NCI-H1092 (cell line): ENCODE measurements at regions not wholly inside any gene's neighbourhood (a gene's known extent, or its start where the extent isn't known, plus 50 kb on each side); places are given as distances from the start of the nearest gene placed in this dataset.
"Not testable (repeated sequence)": the region's sequence is repeated elsewhere in the genome, so short reads cannot be mapped to it uniquely, and the experiment has no call there.

Experiments
- DNase-seq: peaks from one replicate; lab custom pipeline; 2025; lab: John Stamatoyannopoulos, UW

DNA sequence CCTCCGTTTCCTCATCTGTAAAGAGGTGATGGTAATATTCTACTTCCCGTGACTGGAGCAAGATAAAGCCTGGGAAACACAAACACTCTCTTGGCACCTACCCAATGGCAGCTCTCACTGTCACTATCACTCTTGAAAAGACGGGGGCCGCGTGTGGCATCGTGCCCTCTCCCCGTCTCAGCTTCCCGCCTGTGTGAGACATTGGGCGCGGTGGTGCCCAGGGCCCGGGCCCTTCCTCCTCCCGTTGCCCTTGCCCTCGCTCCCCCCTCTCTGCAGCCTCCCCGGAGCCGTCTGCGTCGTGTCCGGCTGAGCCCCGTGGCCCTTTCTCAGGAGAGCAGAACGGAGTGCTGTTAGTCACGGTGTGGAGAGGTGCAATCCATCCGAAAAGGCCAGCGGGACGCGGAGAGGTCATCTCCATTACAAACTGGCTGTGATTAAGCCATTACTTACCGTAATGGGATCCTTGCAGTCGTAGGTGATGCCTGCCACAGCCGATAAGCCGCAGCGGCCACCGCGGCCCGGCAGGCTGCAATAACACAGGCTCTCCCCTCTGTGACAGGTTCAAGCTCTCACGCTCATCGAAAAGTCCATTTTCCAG lies 156.4 kb upstream of the ZC3H12A start:
- peak; percentile 48 for DNase-seq

DNA sequence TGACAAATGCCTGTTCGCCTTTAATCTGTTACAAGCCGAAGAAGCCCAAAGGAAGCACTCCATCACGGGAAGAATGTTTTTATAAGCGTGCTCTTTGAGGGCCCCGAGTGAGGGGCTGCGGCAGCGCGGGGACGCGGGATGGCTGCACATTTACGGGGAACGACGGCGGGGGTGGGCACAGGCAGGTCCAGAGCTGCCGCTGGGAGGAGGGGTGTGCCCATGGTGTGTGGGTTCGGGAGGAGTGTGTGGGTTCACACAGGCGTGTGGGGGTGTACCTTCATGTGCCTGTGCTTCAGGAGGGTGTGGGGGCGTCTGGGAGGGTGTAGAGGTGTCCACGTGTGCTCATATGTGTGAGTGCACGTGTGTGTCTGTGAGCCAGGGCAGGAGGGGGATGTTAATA lies 155.9 kb upstream of the ZC3H12A start:
- DNase-seq, result no peak

DNA sequence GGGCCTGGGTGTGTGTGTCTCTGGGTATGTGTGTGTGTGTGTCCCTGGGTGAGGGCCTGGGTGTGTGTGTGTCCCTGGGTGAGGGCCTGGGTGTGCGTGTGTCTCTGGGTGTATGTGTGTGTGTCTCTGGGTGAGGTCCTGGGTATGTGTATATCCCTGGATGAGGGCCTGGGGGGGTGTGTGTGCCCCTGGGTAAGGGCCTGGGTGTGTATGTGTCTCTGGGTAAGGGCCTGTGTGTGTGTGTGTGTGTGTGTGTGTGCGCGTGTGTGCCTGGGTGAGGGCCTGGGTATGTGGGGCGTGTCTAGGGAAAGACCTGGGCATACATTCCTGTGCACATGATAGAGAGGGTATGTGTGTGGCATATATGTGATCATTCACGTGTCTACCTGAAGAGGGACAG lies 155.1 kb upstream of the ZC3H12A start:
- no peak for DNase-seq

DNA sequence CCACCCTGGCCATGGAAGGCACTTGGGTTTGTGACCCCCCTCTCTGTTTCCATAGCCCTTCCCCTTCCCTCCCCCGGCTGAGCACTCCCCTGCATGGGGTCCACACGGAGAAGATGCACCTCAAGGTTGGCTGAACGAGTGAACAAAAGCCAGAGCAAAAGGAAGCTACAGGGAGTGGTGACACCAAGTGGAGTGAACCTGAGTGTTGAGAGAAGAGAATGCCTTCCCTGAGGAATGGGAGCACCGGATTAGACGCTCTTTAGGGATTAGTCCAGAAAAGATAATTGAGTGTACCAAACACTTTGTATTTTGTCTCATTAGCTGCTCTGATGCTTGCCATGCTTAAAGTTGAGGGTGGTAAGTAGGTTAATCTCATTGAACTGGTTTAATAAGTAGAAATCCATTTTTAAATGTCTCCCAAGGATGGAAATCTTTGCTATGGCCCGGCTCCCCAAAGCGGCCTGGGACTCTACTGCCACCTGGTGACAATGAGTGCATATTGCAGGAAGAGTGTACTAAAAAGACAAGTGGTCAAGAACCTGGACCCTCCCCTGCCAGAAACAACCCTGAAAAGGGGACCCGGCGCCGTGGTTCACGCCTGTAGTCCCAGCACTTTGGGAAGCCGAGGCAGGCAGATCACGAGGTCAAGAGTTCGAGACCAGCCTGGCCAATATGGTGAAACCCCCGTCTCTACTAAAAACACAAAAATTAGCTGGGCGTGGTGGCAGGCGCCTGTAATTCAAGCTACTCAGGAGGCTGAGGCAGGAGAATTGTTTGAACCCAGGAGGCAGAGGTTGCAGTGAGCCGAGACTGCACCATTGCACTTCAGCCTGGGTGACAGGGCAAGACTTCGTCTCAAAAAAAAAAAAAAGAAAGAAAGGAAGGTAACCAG lies 150.6 kb upstream of the ZC3H12A start:
- no peak for DNase-seq

DNA sequence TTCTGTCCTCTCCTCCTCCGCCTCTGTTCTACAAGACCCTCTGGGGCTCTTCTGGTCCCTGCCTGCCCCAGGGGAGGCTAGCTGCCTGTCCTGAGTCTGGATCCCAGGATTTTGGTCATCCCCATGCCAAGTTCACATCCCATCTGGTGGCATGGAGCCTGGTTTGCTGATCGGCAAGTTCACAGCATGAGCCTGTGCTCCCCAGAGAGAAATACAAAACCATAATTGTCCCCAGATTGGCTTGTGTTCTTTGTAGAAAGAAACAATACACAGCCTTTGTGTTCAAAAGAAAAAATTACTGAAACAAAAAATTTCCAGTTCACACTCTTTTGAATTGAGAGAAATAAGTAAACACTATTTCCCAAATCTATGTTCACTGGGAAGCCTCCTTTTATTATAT lies 149.4 kb upstream of the ZC3H12A start:
- no peak for DNase-seq

DNA sequence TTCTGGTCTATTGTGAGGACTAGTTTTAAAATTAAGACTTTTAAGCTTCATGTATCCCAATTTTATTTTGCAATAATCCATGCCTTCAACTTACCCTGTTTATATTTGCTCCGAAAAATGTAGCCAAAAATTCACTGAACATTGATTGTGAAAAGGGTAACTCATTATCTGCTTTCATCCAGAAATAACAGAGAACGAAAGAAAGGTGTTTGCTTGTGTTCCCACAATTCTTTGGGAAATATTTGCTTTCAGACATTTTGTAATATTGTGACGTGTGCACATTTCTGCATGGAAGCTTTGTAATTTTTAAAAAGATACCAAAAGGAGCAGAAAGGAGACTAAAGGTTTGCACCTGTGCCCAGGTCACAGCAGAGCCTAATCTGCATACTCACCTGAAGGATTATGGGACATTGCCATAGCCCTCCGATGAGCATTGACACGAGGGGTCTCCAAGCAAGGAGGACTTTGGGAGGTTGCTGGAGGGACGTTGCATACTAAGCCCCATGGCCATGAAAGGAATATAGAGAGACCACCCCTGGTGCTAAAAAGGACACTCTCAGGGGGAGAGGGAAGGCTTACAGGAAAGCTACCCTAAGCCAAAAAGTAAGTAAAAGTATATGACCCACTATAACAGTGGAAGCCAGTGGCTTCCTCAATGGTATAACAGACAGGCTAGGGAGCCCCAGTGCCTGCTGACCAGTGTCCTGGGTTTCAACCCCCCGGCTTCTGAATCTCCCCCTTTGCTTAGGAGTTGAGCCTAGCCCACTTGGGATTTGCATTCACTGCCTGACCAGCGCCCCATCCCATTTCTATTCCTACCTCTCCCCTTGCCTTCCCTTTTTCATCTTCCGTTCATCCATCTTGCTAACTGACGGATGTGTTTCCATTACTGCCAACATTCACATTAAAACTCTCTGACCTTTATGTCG lies 148.6 kb upstream of the ZC3H12A start:
- DNase-seq, result no peak

DNA sequence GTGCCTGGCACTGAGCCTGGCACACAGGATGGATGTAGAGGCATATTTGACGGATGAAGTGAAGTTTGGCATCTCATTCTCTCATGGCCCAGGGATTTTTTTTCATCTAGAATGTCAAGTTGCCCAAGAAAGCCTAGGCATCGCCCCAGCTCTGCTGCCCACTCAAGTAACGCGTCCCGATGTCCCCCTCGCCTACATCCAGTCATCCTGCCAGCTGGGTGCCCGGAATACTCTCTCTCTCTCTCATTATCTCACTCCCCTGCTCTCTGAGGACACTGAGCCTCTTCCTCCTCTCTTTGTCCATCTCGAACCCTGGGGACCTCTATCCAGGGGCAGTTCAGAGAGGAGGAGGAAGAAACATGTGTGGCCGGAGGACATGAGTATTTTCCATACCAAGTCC lies 142.3 kb upstream of the ZC3H12A start:
- no peak for DNase-seq

DNA sequence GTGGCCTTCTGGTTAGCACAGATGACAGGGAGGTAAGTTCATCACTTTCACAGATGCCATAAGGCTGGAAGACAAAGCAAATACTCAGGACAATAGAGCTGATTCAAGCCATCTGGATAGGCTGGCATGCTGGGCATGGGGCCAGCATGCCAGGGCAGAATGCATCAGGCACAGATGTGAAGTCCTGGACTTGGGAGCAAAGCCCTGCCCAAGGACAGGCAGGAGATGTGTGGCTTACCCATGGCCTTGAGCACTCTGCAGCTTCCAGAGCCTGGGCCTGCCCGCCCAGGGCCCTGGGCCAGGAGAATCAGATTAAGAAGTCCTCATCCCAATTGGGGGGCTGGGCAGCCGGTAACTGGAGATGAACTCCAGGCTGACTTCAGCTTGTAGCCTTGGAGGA lies 135.7 kb upstream of the ZC3H12A start:
- DNase-seq, result peak; percentile 65

DNA sequence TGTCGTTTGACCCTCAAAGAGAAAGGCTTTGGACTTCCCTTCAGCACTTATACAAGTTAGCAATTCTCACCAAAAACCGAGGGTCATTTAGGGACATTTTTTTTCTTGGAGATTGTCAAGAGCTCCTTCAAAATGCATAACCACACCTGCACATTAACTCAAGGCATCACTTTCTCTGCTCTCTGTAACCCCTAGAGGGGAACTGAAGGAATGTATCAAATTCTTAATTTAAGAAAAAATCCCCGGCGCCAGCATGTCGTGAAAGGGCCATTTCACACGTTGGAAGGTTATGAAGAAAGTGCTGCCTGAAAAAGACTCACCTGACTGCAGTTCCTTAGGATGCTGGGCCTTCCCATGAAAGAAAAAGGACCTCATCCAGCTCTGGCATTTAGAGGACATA lies 131.6 kb upstream of the ZC3H12A start:
- no peak for DNase-seq

DNA sequence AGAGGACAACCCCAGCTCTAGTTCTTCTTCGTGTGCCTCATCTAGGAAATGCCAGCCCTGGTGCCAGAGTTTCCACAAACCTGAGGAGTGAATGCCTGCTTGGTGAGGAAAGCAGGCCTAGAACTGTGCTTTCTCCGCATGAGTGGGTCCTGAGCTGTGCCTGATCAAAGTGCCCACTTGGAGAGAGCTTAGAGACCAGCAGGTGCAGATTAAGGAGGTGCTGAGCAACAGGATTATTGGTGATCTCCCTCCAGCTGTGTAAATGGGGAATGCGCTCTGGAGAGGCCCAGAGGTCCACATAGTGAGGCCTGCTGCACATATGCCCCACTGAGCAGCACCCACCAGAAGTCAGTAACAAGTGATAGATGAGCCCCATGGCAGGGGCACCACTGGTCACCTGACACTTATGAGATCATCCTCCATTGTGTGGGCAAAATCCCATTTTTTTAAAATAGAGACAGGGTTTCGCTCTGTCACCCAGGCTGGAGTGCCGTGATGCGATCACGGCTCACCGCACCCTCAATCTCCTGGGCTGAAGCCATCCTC lies 127.2 kb upstream of the ZC3H12A start:
- DNase-seq, result peak; percentile 57

DNA sequence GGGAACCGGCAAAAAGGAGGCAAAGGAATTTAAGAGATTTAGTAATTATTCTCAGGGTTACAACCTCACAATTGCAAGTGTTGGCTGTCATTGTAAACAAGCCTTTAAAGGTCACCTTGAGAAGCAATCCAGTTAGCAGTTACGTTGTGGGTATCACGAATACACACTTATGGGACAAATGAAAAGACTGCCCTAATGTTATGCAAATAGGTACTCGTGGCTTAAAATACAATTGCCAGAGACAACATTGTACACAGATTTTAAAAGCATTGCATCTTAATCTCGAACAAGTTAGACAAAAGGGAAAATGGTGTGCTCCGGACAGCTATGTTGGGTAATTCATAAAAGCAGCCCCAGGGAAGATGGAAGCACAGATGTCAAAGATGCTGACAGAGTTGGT lies 120.5 kb upstream of the ZC3H12A start:
- DNase-seq, result no peak

DNA sequence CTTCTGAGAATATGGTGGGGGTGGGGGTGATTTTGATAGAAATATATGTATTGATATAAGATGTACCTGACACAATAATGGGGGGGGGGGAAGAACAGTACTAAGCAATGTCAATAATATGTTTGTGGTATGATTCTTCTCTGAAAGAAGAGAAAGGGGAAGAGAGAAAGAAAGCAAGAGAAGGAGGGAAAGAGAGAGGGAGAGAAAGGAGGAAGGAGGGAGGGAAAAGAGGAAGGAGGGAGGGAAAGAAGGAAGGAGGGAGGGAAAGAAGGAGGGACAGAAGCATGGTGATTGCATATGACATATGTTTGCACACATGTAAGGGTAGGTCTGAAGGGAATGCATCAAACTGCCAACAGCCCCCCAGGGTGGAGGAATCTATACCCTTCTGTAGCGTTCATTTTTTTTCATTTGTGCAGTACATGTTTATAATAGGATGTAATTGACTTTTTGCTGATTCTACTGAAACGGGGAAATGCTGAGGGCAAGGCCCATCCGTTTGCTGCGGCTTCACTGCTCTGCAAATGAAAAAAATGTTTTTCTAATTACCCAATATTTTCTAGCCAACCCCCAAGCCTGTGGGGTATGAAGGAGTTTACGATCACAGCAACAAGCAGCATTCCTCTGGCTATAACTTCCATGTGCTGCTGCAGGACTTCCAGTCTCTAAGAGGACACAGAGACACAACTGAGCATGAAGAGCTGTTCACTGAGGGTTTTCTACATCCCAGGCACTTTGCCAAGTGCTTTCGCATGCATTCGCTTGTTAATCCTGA lies 119.3 kb upstream of the ZC3H12A start:
- DNase-seq, result no peak

DNA sequence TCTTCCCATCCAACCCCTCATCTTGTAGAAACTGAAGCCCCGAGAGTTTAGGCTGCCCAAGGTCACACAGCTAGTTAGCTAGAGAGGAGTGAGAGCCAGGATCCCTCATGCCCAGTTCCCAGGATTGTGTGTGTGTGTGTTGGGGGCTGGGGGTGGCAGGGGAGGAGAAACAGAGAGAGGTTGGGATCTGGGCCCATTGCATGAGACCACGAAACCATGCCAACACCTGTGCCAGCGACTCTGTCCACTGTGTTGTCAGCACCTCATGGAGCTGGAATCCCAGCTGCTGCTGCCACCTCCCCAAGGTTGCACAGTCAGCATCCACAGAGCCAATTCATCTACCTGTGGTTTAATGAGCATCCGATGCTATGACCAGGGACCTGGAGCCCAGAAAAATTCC lies 115.4 kb upstream of the ZC3H12A start:
- DNase-seq, result no peak

DNA sequence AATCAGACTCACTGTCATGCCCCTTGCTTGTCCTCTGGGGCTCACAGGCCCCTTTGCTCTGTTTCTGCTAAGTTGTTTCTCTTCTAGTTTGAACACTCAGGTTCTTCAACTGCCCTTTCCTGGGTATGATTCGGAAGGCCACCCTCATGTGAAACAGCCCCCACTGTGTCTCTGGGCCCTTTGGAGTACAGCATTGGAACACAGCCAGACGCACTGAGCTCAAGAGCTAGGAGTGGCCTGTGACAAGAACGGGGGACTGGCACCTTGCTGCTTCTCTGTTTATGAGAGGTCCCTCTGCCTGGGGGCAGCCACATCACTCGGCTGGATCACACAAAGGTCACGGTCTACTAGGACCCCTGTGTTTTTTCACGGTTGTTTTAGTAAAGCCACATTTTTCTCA lies 114.4 kb upstream of the ZC3H12A start:
- DNase-seq, result peak; percentile 52

DNA sequence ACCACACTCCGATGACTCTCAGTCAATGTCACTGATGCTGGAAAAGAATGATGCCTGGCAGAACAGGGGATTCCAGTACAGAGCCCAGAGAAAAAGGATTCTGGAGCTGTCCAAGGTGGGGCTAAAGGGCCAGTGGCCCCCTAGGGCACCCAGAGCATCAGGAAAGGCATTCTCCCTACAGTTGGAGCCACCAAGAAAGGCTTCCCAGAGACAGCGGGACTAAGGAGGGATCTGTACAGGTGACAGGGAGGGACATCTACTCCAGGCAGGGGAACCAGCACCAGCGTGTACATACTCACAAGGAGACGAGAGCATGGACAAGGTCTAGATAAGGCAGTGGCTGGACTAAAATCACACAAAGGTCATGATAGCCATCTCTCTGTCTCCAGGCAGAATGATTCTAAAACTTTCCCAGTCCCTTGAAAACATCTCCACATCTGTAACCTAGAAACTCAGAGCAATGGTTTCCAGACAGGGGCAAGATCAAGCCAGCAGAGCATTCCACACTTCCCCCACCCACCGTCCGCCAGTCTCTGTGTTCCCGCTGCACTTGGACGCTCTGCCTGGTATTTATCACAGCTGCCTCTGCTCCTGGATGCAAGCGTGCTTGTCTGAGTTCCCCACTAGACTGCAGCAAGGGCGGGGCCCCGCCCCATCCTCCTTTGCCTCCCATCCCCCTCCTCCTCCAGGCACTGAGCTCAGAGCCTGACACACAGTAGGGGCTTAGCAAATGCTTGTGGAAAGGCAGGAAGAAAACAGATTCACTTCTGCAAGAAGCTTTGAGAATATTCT lies 111.6 kb upstream of the ZC3H12A start:
- no peak for DNase-seq

DNA sequence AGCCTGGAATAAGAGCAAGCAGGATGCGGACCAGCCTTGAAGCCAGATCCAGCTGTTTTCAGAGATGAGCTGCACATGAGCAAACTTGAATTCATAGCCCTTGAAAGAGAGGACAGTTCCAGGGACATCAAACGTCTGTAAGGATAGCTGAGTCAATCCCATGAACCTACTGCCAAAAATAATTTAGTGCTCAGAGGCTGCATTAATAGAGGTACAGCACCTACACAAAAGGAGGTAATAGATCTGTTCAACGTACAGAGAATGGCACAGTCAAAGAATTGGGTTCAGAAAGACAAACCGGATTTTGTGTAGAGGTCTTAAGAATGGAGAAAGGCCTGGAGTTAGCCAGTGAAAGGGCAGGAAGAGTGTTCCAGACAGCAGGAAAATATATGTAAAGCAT lies 110.8 kb upstream of the ZC3H12A start:
- no peak for DNase-seq

DNA sequence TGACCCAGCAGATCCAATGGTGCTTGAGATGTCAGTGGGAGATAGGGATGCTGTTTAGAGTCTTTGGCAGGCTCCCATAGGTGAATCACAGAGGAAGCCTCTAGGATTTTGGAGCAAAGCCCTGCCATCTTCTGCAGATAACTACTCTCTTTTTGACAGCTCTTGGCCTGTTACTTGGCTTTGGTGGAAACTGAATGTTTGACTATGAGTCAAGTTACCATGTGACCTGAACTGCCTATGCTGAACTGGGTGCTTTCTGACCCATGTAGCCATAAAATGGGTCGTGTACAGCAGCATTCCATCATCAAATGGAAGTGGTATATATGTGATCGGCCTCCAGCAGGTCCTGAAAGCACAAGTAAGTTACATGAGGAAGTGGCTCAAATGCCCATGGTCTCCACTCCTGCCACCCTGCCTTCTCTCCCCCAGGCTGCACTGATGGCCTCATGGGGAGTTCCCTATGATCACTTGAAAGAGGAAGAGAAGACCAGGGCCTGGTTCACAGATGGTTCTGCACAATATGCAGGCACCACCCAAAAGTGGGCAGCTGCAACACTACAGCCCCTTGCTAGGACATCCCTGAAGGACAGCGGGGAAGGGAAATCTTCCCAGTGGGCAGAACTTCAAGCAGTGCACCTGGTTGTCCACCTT lies 105.6 kb upstream of the ZC3H12A start:
- not testable (repeated sequence) for DNase-seq

DNA sequence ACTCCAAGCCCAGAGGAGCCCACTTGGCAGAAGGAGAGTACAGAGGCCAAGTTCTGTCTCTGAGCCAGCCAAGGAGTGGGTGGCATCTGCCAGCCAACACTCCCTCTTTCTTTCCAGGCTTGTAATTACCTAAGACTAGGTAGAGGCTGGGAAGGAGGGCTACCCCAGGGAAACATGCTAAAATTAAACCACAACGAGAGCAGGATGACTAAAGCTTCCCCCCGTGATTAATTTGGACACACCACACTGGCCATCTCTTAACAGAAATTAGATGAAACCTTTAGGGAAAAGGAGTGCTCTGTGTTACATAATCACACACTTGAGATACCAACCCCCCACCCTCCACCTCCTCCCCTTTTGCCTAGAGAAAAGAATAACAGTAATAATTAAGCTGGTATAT lies 102.1 kb upstream of the ZC3H12A start:
- no peak for DNase-seq

DNA sequence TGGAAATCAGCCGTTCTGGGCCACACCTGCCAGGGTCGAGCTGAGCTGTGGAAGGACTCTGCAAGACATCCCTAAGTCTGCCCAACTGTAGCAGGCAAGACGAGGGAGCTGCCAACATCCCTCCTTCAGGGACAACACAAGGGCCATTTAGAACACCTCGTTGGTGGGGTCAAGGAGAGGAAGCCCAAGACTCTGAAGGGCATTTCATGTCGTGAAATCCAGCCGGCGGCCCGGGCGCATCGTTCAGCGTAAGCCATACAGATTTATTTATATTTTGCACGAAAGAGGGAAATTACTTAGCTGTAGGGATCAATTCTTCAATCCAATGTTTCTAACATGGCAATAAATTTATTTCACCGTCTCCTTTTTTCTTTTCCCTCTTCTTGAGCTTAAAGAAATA lies 101.7 kb upstream of the ZC3H12A start:
- DNase-seq, result no peak

DNA sequence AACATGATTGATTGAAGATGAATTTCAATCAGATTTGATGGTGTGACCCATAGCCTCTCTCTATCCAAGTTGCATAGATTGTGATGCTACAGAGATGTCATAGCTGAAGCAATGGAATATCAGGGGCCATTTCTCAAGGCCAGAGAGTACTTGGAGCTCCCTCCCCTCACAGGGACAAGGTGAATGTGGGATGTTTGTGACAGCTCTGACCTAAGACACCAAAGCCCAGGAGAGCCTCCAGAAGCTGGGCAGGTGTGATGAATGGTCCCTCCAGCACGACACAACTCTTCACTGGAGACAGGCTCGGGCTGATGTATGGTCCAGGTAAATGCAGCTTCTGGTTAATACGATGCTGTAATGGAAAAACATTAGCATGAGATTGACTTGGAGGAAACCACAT lies 101.0 kb upstream of the ZC3H12A start:
- no peak for DNase-seq
